Neuronal stem cell (in vitro differentiated cells): ENCODE measurements at regions not wholly inside any gene's neighbourhood (a gene's known extent, or its start where the extent isn't known, plus 50 kb on each side); places are given as distances from the start of the nearest gene placed in this dataset.

Experiments used
- DNase-seq: peaks from one replicate; pipeline ENCODE4 v3.0.0-alpha.2; 2013; ENCODE audit warnings: low spot score
- H2AFZ ChIP-seq: one replicate; pipeline ENCODE4 v1.6.1; 2013; ENCODE audit warnings: mild to moderate bottlenecking, low read length, inconsistent platforms
- H2AK5ac ChIP-seq: 2 replicates; pipeline ENCODE4 v1.6.1; 2013; ENCODE audit warnings: low read depth, mild to moderate bottlenecking, inconsistent platforms, low read length, moderate library complexity, mixed read lengths
- H2BK120ac ChIP-seq: 2 replicates; pipeline ENCODE4 v1.6.1; 2013; ENCODE audit warnings: low read depth, mild to moderate bottlenecking, inconsistent platforms, low read length, moderate library complexity, mixed read lengths
- H2BK12ac ChIP-seq: one replicate; pipeline ENCODE4 v1.6.1; 2013; ENCODE audit warnings: low read length, inconsistent platforms
- H2BK15ac ChIP-seq: 2 replicates; pipeline ENCODE4 v1.6.1; 2013; ENCODE audit warnings: mild to moderate bottlenecking, low read length, inconsistent platforms, mixed read lengths
- H2BK5ac ChIP-seq: one replicate; pipeline ENCODE4 v1.6.1; 2013; ENCODE audit warnings: inconsistent platforms, mild to moderate bottlenecking, low read length, moderate library complexity
- H3K14ac ChIP-seq: one replicate; pipeline ENCODE4 v1.6.1; 2013; ENCODE audit warnings: low read length, inconsistent platforms
- H3K18ac ChIP-seq: 2 replicates; pipeline ENCODE4 v1.6.1; 2013; ENCODE audit warnings: low read length, inconsistent platforms
- H3K23ac ChIP-seq: 2 replicates; pipeline ENCODE4 v1.6.1; 2013; ENCODE audit warnings: low read depth, mild to moderate bottlenecking, mixed read lengths, low read length, inconsistent platforms; ENCODE audit not compliant: poor library complexity
- H3K27ac ChIP-seq: replicated peaks from 3 replicates; pipeline ENCODE4 v1.5.1; 2013; ENCODE audit warnings: low read length, inconsistent platforms
- H3K27me3 ChIP-seq, 3 experiments: 2 replicates each; pipeline ENCODE4 v1.6.1; 2013; ENCODE audit warnings: low read length in 3 of 3, mild to moderate bottlenecking in 2 of 3, inconsistent platforms in 1 of 3, low read depth in 1 of 3, mixed read lengths in 1 of 3, moderate library complexity in 1 of 3; ENCODE audit not compliant: control insufficient read depth in 3 of 3, insufficient read depth in 3 of 3
- H3K36me3 ChIP-seq, 2 donors: replicated peaks in 1 of 2; 2 replicates each; pipeline ENCODE4 v1.6.1; 2013; ENCODE audit warnings: low read length in 2 of 2; ENCODE audit not compliant: control insufficient read depth in 2 of 2, insufficient read depth in 2 of 2
- H3K4ac ChIP-seq: 2 replicates; pipeline ENCODE4 v1.6.1; 2013; ENCODE audit warnings: inconsistent platforms, mild to moderate bottlenecking, low read length, moderate library complexity
- H3K4me1 ChIP-seq, 2 donors: 1 replicate in 1 of 2; 2 replicates in 1 of 2; pipeline ENCODE4 v1.6.1; 2013; ENCODE audit warnings: low read length in 2 of 2, low read depth in 1 of 2; ENCODE audit not compliant: control insufficient read depth in 2 of 2, insufficient read depth in 1 of 2
- H3K4me2 ChIP-seq: one replicate; pipeline ENCODE4 v1.6.1; 2013; ENCODE audit warnings: mild to moderate bottlenecking, low read length, inconsistent platforms; ENCODE audit not compliant: insufficient read depth, poor library complexity, severe bottlenecking
- H3K4me3 ChIP-seq, 2 donors: 2 replicates each; pipeline ENCODE4 v1.5.1; 2013; ENCODE audit warnings: low read length in 2 of 2, mild to moderate bottlenecking in 2 of 2, inconsistent platforms in 1 of 2, moderate library complexity in 1 of 2
- H3K79me1 ChIP-seq: one replicate; pipeline ENCODE4 v1.6.1; 2013; ENCODE audit warnings: low read depth, mild to moderate bottlenecking, inconsistent platforms, low read length, moderate library complexity
- H3K9ac ChIP-seq: one replicate; pipeline ENCODE4 v1.6.1; 2013; ENCODE audit warnings: mild to moderate bottlenecking, low read depth, low read length, inconsistent platforms; ENCODE audit not compliant: poor library complexity
- H3K9me3 ChIP-seq, 2 donors: replicated peaks in 1 of 2; 2 replicates each; pipeline versions ENCODE3 to v1.6.1; 2013; ENCODE audit warnings: low read length in 2 of 2, mild to moderate bottlenecking in 2 of 2, inconsistent platforms in 1 of 2, low read depth in 1 of 2, mixed read lengths in 1 of 2, moderate library complexity in 1 of 2; ENCODE audit not compliant: control insufficient read depth in 2 of 2, insufficient read depth in 1 of 2
- H4K8ac ChIP-seq: one replicate; pipeline ENCODE4 v1.6.1; 2013; ENCODE audit warnings: low read depth, mild to moderate bottlenecking, inconsistent platforms, low read length, moderate library complexity
- H4K91ac ChIP-seq: one replicate; pipeline ENCODE4 v1.6.1; 2013; ENCODE audit warnings: low read length, low read depth, mild to moderate bottlenecking, inconsistent platforms; ENCODE audit not compliant: poor library complexity
- WGBS, 2 donors: extraction: QIAGEN DNeasy Blood & Tissue Kit; methylation state at CpG; one replicate each; pipeline ENCODE4 v1.1.7; 2013; ENCODE audit warnings: missing lambda C conversion rate in 2 of 2, mixed read lengths in 1 of 2; ENCODE audit not compliant: insufficient read length in 2 of 2, insufficient replicate concordance in 1 of 2; ENCODE audit errors: extremely low coverage in 2 of 2; 5-methylcytosine and 5-hydroxymethylcytosine counted together

- Histone ChIP-seq H2BK5ac (no peak overlapping the region), H3K9ac (no peak overlapping the region), H3K36me3 (no peaks in the 10 kb centered on the region), H3K27me3 (no peaks in the 10 kb centered on the region), H2BK15ac (no peak overlapping the region), H3K9me3 (no peaks in the 10 kb centered on the region), H3K4me3 (no peak overlapping the region), H3K79me1 (no peaks in the 10 kb centered on the region), H3K14ac (no peak overlapping the region), H3K18ac (no peak overlapping the region), H2AK5ac (no peak overlapping the region), H2BK120ac (no peak overlapping the region), H3K4me1 (no peaks in the 10 kb centered on the region), H2BK12ac (no peak overlapping the region), H3K4ac (no peak overlapping the region), H3K27ac (no peak overlapping the region), H4K8ac (no peak overlapping the region), H3K23ac (no peak overlapping the region), H4K91ac (no peak overlapping the region), H2AFZ (no peak overlapping the region), H3K4me2 (no peak overlapping the region)
- WGBS, 2 donors: no CpG with 5 or more reads among the region's 1 CpG
- DNase-seq: no peak
These were observed 411.1 kb upstream of the MDGA2 start for GRCh38 chr14:48086516-48086915.

- Histone ChIP-seq H3K4ac (no peak overlapping the region), H4K8ac (no peak overlapping the region), H3K9me3 (no peaks in the 10 kb centered on the region), H3K27me3 (no peaks in the 10 kb centered on the region), H4K91ac (no peak overlapping the region), H3K4me1 (no peaks in the 10 kb centered on the region), H3K4me2 (no peak overlapping the region), H3K14ac (no peak overlapping the region), H2AK5ac (no peak overlapping the region), H3K9ac (no peak overlapping the region), H3K79me1 (no peaks in the 10 kb centered on the region), H2BK5ac (no peak overlapping the region), H3K36me3 (no peaks in the 10 kb centered on the region), H2BK120ac (no peak overlapping the region), H3K18ac (no peak overlapping the region), H3K4me3 (no peak overlapping the region), H3K27ac (no peak overlapping the region), H2BK12ac (no peak overlapping the region), H2BK15ac (no peak overlapping the region), H3K23ac (no peak overlapping the region), H2AFZ (no peak overlapping the region)
- no peak for DNase-seq
- WGBS, 2 donors: 100% methylated on average over 1 of the region's 1 CpG
These were observed 400.1 kb upstream of the MDGA2 start for GRCh38 chr14:48075487-48075886.

GRCh38 chr14:48052973-48053372, 377.6 kb upstream of the MDGA2 start:
- H2BK15ac ChIP-seq: no peak overlapping the region
- H2BK12ac ChIP-seq: no peak overlapping the region
- H3K18ac ChIP-seq: no peak overlapping the region
- no peaks in the 10 kb centered on the region for H3K9me3 ChIP-seq
- no peak for DNase-seq
- H3K27ac ChIP-seq: no peak overlapping the region
- no peak overlapping the region for H3K23ac ChIP-seq
- no peak overlapping the region for H4K8ac ChIP-seq
- H2BK120ac ChIP-seq: no peak overlapping the region
- H3K9ac ChIP-seq: no peak overlapping the region
- no peak overlapping the region for H4K91ac ChIP-seq
- no peak overlapping the region for H3K14ac ChIP-seq
- H3K4ac ChIP-seq: no peak overlapping the region
- no peak overlapping the region for H2AFZ ChIP-seq
- no CpG with 5 or more reads among the region's 1 CpG for WGBS, 2 donors
- no peak overlapping the region for H3K4me2 ChIP-seq
- no peaks in the 10 kb centered on the region for H3K27me3 ChIP-seq
- H3K4me3 ChIP-seq: no peak overlapping the region
- H2AK5ac ChIP-seq: no peak overlapping the region
- H3K79me1 ChIP-seq: no peaks in the 10 kb centered on the region
- H3K4me1 ChIP-seq: no peaks in the 10 kb centered on the region
- no peaks in the 10 kb centered on the region for H3K36me3 ChIP-seq
- H2BK5ac ChIP-seq: no peak overlapping the region

- no peak for DNase-seq
- no peak overlapping the region for H2AK5ac ChIP-seq
These were observed 360.4 kb upstream of the MDGA2 start for GRCh38 chr14:48035836-48036235.

More at GRCh38 chr14:48035836-48036235, 360.4 kb upstream of the MDGA2 start:
- Histone ChIP-seq H3K4me3 (no peak overlapping the region), H3K36me3 (peaks cover 0 to 2% of the 10 kb centered on the region in 2 donors), H3K9ac (no peak overlapping the region), H3K4me2 (no peak overlapping the region), H3K14ac (no peak overlapping the region), H3K9me3 (peaks cover 0 to 3% of the 10 kb centered on the region in 2 donors), H2BK12ac (no peak overlapping the region), H2BK120ac (no peak overlapping the region), H3K23ac (no peak overlapping the region), H4K91ac (no peak overlapping the region), H2BK5ac (no peak overlapping the region), H3K27ac (no peak overlapping the region), H3K27me3 (peaks cover 0 to 1% (median 0%) of the 10 kb centered on the region in 3 experiments), H3K18ac (peak overlapping the region; percentile 0), H2AFZ (no peak overlapping the region), H3K79me1 (no peaks in the 10 kb centered on the region), H4K8ac (no peak overlapping the region), H2BK15ac (no peak overlapping the region), H3K4me1 (no peaks in the 10 kb centered on the region), H3K4ac (no peak overlapping the region)
- no CpG with 5 or more reads among the region's 8 CpGs for WGBS, 2 donors
